Bronchial epithelial cell (primary cell): ENCODE measurements at regions not wholly inside any gene's neighbourhood (a gene's known extent, or its start where the extent isn't known, plus 50 kb on each side); places are given as distances from the start of the nearest gene placed in this dataset.

Source experiments
- DNase-seq: peaks from one replicate; pipeline ENCODE4 v3.0.0-alpha.2; 2010; ENCODE audit warnings: low read depth
- FAIRE-seq: peaks from 2 replicates; lab custom pipeline; 2011; peaks lifted over from hg19 to GRCh38; lab: Jason Lieb, UNC
- H3K27me3 ChIP-seq: 2 replicates; pipeline ENCODE4 v1.5.1; 2011; ENCODE audit warnings: low read length; ENCODE audit not compliant: control insufficient read depth, insufficient read depth
- H3K36me3 ChIP-seq: 2 replicates; pipeline ENCODE4 v1.5.1; 2011; ENCODE audit warnings: low read length; ENCODE audit not compliant: control insufficient read depth, insufficient read depth
- H3K4me3 ChIP-seq: 2 replicates; pipeline ENCODE4 v1.5.1; 2011; ENCODE audit warnings: mild to moderate bottlenecking, low read depth, low read length, control low read depth
- TF ChIP-seq, protein P1 (sequence below): IDR thresholded peaks from 2 replicates; pipeline ENCODE4 v1.5.1; 2011; ENCODE audit warnings: mild to moderate bottlenecking, moderate library complexity, low read length, control low read depth, inconsistent platforms; ENCODE audit not compliant: insufficient read depth, severe bottlenecking

GRCh38 chr12:125503128-125503527, 437.9 kb downstream of the AACS start:
- Histone ChIP-seq H3K27me3 (no peaks in the 10 kb centered on the region), H3K36me3 (no peaks in the 10 kb centered on the region), H3K4me3 (no peak overlapping the region)
- DNase-seq: no peak
- no peak for FAIRE-seq
- TF ChIP-seq, protein P1, sequence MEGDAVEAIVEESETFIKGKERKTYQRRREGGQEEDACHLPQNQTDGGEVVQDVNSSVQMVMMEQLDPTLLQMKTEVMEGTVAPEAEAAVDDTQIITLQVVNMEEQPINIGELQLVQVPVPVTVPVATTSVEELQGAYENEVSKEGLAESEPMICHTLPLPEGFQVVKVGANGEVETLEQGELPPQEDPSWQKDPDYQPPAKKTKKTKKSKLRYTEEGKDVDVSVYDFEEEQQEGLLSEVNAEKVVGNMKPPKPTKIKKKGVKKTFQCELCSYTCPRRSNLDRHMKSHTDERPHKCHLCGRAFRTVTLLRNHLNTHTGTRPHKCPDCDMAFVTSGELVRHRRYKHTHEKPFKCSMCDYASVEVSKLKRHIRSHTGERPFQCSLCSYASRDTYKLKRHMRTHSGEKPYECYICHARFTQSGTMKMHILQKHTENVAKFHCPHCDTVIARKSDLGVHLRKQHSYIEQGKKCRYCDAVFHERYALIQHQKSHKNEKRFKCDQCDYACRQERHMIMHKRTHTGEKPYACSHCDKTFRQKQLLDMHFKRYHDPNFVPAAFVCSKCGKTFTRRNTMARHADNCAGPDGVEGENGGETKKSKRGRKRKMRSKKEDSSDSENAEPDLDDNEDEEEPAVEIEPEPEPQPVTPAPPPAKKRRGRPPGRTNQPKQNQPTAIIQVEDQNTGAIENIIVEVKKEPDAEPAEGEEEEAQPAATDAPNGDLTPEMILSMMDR: no peak

- no peaks in the 10 kb centered on the region for H3K36me3 ChIP-seq
- TF ChIP-seq, protein P1: no peak
- DNase-seq (no peak), FAIRE-seq (no peak)
- H3K4me3 ChIP-seq: no peak overlapping the region
- no peaks in the 10 kb centered on the region for H3K27me3 ChIP-seq
These were observed 444.0 kb downstream of the AACS start for GRCh38 chr12:125509195-125509594.

DNA sequence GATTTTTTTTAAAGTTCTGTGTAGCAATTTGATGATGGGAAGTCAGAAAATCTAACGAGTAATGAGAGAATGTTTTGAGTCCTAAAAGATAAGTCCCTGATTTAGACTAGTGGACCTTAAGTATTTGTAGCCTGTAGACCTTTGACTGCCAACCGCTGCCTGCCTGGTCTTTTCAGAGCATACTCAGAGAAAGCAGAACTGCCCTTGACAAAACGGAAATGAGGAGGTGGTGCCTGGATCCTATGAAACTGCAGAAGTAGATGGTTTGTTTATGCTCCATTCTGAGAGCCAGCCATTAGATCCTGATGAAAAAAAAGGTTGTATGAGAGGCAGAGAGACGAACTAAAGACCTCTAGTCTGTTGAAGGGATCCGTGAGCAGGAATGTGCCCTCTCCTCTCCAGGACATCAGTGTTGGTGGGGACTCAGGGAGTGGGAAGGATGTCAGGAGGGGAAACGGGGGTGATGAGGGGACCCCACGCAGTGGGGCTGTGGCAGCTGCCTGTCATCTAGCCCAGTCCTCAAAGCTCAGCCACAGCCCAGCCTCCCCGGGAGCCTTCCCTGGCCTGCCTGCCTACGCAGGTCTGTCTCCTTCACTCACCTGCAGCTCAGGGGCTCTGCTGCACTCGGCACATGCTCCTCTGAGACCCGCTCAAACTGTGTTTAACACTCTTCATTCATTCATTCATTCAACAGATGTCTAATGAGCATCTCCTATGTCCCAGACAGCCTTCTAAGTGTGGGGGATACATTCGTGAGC, 447.5 kb downstream of the AACS start:
- Histone ChIP-seq H3K27me3 (no peaks in the 10 kb centered on the region), H3K36me3 (no peaks in the 10 kb centered on the region), H3K4me3 (no peak overlapping the region)
- DNase-seq (no peak), FAIRE-seq (peak; percentile 55)
- TF ChIP-seq, protein P1: no peak

GRCh38 chr12:125515887-125516286, 450.7 kb downstream of the AACS start:
- H3K36me3 ChIP-seq: no peaks in the 10 kb centered on the region
- H3K27me3 ChIP-seq: no peaks in the 10 kb centered on the region
- TF ChIP-seq, protein P1: no peak
- FAIRE-seq (no peak), DNase-seq (no peak)
- H3K4me3 ChIP-seq: no peak overlapping the region

- Histone ChIP-seq H3K27me3 (no peaks in the 10 kb centered on the region), H3K4me3 (no peak overlapping the region), H3K36me3 (no peaks in the 10 kb centered on the region)
- TF ChIP-seq, protein P1: no peak
- DNase-seq (no peak), FAIRE-seq (no peak)
These were observed 452.8 kb downstream of the AACS start for GRCh38 chr12:125518074-125518473.
